Neural crest cell (in vitro differentiated cells): ENCODE measurements at regions not wholly inside any gene's neighbourhood (a gene's known extent, or its start where the extent isn't known, plus 50 kb on each side); places are given as distances from the start of the nearest gene placed in this dataset.
A peak's percentile ranks its signal among the peaks of the same experiment; 100 is the strongest.

Source experiments
- DNase-seq: peaks from one replicate; pipeline ENCODE4 v3.0.0; 2021; ENCODE audit warnings: low read depth, mixed read lengths, low spot score
- H3K27ac Mint-ChIP-seq: one replicate; pipeline ENCODE4 v1.8.0; 2021; ENCODE audit warnings: mild to moderate bottlenecking, mixed read lengths; ENCODE audit not compliant: unreplicated experiment
- H3K27me3 Mint-ChIP-seq: 2 replicates; pipeline ENCODE4 v1.8.0; 2021; ENCODE audit warnings: low read depth, mild to moderate bottlenecking, mixed read lengths
- H3K36me3 Mint-ChIP-seq: 2 replicates; pipeline ENCODE4 v1.8.0; 2021; ENCODE audit warnings: low read depth, mild to moderate bottlenecking, mixed read lengths
- H3K4me1 Mint-ChIP-seq: 2 replicates; pipeline ENCODE4 v1.8.0; 2021; ENCODE audit warnings: mixed read lengths
- H3K4me3 Mint-ChIP-seq: one replicate; pipeline ENCODE4 v1.8.0; 2021; ENCODE audit warnings: mild to moderate bottlenecking, mixed read lengths
- H3K9me3 Mint-ChIP-seq: 2 replicates; pipeline ENCODE4 v1.8.0; 2021; ENCODE audit warnings: mixed read lengths
- TF ChIP-seq, protein P1 (sequence below): fragments of 200-600 bp; sonication (generic); conservative IDR thresholded peaks from 2 replicates; pipeline ENCODE4 v1.5.0; 2021; ENCODE audit warnings: antibody characterized with exemption, mild to moderate bottlenecking

DNA sequence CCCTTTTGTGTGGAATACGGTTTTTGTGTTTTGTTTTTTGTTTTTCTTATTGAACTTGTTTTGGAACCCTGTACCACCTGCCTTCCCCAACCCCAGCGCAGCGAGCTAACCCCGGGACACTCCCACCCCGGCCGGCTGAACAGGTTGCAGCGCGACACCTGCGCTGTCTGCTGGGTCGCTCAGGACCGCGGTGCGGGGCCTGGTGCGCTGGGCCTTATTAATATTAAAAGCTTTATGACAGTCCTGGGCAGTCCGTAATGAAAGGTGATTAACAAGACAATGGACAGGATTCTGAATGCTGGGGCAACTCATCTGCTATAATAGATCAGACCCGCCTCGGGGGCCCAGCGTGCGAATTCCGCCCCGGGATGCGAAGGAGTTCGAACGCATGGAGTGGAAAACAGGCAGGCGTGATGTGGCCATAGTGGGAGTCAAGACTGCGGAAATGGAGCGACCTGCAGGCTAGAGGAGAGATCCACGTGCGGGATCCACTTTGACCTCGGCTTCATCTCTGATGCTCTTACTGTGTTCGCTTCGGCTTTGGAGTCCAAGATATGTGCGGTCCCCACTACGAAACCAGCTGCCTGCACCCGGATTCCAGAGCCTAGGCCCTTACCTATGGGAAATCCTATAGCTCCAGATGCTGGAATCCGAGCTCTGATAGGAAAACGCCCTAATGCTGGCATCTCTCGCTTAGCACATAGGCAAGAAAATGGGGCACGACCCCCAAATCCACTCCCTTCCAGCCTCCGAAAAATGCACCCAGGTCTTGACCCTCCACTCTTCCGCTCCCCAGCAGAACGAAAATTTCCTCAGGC is 69.0 kb upstream of the TMEM33 start:
- peaks cover 56% of the 10 kb centered on the region for H3K4me1 Mint-ChIP-seq
- peak overlapping the region; percentile 75 for H3K4me3 Mint-ChIP-seq
- no peak overlapping the region for H3K27ac Mint-ChIP-seq
- no peaks in the 10 kb centered on the region for H3K9me3 Mint-ChIP-seq
- TF ChIP-seq, protein P1, sequence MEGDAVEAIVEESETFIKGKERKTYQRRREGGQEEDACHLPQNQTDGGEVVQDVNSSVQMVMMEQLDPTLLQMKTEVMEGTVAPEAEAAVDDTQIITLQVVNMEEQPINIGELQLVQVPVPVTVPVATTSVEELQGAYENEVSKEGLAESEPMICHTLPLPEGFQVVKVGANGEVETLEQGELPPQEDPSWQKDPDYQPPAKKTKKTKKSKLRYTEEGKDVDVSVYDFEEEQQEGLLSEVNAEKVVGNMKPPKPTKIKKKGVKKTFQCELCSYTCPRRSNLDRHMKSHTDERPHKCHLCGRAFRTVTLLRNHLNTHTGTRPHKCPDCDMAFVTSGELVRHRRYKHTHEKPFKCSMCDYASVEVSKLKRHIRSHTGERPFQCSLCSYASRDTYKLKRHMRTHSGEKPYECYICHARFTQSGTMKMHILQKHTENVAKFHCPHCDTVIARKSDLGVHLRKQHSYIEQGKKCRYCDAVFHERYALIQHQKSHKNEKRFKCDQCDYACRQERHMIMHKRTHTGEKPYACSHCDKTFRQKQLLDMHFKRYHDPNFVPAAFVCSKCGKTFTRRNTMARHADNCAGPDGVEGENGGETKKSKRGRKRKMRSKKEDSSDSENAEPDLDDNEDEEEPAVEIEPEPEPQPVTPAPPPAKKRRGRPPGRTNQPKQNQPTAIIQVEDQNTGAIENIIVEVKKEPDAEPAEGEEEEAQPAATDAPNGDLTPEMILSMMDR, result no peak
- peaks cover 94% of the 10 kb centered on the region for H3K27me3 Mint-ChIP-seq
- DNase-seq, result no peak
- H3K36me3 Mint-ChIP-seq, result no peaks in the 10 kb centered on the region

DNA sequence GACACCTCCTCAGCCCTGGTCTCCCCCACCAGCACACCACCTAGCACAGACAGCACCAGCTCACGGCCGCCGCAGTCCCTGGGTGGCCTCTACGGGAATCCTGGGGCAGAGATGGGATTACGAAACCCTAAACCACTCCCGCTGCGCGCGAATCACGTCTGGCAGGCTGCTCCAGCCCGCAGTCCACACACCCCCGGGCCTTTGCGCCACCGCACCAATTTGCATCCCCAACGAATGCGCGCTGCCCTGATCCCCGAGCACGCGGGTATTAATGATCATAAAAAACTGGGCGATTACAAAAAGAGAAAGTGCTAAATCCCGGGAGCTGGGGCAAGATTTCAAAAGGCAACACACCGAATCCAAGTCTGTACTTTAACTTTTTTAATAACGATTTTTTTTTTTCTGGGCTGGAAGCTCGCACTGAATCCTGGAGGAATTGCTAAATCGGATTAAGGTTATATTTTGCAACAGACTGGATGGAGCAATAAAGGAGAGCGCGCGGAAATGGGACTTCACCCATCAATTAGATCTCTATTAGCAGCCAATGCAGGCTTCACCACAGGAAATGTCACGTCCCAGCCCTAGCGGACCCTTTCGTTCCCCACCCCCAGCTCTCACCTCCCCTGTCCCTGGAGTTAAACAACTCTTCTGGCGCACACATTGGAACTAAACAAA is 69.8 kb upstream of the TMEM33 start:
- H3K27ac Mint-ChIP-seq, result no peak overlapping the region
- H3K4me3 Mint-ChIP-seq, result peak overlapping the region; percentile 56
- no peaks in the 10 kb centered on the region for H3K36me3 Mint-ChIP-seq
- no peaks in the 10 kb centered on the region for H3K9me3 Mint-ChIP-seq
- H3K4me1 Mint-ChIP-seq, result peaks cover 52% of the 10 kb centered on the region
- DNase-seq, result no peak
- peaks cover 89% of the 10 kb centered on the region for H3K27me3 Mint-ChIP-seq
- TF ChIP-seq, protein P1, result no peak

DNA sequence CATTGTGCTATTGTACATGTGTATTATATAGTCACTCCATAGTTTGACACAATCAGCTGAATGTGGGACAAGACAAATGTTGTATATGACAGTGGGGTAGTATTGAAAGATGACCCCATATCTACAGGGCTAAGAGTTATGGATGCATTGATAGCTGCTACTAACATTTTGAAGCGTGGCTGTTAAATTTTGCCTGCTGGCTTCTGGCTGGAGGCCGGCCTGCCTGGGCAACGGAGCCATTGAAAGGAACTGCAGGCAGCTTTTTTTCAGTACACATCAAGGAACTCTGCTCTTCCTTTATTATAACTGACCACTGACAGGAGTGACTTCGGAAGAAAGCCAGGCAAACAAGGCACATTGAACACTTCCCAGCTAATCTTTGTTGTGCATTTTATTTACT is 76.1 kb upstream of the TMEM33 start:
- H3K4me3 Mint-ChIP-seq, result peak overlapping the region; percentile 11
- DNase-seq, result no peak
- peaks cover 53% of the 10 kb centered on the region for H3K4me1 Mint-ChIP-seq
- peak overlapping the region; percentile 3 for H3K27ac Mint-ChIP-seq
- H3K27me3 Mint-ChIP-seq, result peaks cover 61% of the 10 kb centered on the region
- no peaks in the 10 kb centered on the region for H3K36me3 Mint-ChIP-seq
- TF ChIP-seq, protein P1, result no peak
- H3K9me3 Mint-ChIP-seq, result no peaks in the 10 kb centered on the region

DNA sequence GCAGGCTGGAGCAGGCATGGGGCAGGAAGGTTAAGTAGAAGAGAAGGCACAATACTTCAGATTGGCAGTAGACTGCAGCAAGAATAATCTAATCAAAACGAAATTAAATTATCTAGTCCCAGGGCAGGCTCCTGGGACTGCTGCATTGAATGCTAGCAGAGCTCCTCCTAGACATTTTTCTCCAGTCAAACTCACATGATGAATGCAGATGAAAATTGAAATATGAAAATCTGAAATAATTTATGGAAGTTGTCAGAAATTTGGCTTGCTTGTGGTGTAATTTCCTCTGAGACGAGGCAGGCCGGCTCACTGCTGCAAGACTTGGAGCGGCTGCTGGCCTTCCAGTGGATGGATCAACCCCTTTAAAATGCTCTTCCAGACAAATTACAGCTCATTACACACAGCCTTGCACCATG is 78.0 kb upstream of the TMEM33 start:
- H3K4me1 Mint-ChIP-seq, result peaks cover 43% of the 10 kb centered on the region

DNA sequence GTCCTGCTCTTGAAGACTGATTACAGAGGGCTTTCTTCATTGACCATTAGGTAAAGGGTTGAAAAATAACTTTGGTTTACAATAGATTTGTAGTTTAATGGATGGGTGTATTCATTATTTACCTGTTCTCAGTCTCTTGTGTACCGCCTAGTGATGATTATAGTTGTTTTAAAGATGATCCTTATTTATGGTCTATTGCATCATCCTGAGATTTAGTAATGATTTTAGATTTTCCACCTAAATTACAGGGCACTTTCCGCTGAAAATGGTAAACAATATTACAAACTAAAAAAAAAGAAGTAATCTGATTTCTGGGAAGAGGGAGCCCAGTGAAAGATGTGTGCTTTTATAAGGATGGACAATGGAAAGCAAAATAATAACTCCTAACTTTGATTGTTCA is 78.4 kb upstream of the TMEM33 start:
- Mint-ChIP-seq H3K4me1 (peaks cover 43% of the 10 kb centered on the region), H3K27ac (peak overlapping the region; percentile 22), H3K9me3 (no peaks in the 10 kb centered on the region), H3K4me3 (peak overlapping the region; percentile 68), H3K36me3 (no peaks in the 10 kb centered on the region), H3K27me3 (peaks cover 47% of the 10 kb centered on the region)
- no peak for DNase-seq
- TF ChIP-seq, protein P1, result no peak

More for the DNA sequence above, 78.0 kb upstream of the TMEM33 start:
- Mint-ChIP-seq H3K4me3 (peak overlapping the region; percentile 68), H3K36me3 (no peaks in the 10 kb centered on the region), H3K27me3 (peaks cover 48% of the 10 kb centered on the region), H3K9me3 (no peaks in the 10 kb centered on the region), H3K27ac (peak overlapping the region; percentile 38)
- DNase-seq, result no peak
- TF ChIP-seq, protein P1, result no peak
